Endothelial cell of hepatic sinusoid (primary cell): ENCODE measurements at regions not wholly inside any gene's neighbourhood (a gene's known extent, or its start where the extent isn't known, plus 50 kb on each side); places are given as distances from the start of the nearest gene placed in this dataset.

Experiments used
- in situ Hi-C: cut with HindIII; loops from 2 replicates; pipeline ENCODE4 v1.10.0; 2017; ENCODE audit warnings: low sequenced_read_pairs

DNA sequence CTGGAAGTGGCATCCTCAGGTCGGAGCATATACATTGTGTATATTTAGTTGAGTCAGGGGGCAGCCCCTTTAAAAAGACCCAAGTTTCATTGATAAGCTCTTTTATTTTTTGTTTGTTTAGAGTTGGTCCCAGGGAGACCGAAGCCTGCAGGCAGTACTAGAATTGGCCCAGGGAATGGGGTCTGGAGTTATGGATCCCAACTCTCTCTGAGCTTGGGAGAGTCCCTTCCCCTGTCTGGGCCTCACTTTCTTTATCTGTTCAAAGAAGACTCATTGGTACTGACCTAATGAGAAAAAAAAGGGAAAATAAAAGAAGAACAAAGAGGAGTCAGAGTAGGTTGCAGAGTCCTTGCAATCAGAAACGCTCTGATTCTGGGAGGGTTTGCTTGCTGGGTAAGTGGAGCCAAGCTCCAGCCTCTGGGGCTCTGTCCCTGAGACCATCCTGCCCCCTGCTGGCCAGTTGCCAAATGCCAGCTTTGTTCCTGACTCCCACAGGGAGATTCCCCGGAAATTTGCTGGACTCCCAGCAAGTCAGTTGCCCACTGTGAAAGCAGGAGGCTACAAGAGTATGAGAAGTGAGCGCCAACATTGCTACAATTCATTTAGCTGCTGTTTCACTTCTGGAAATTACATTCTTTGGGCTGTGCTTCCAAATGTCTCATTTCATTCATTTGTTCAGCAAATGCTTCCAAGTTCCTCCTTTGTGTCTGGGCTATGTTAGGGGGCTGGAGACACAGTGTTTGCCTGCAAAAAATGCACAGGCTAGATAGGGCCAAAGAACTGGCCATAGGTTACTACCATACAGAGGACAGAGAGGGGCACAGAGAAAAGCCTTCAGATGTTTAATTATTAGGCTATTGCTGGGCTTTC is 156.2 kb downstream of the MELK start:
- in situ Hi-C loops = no loop called here

GRCh38 chr9:36729906-36730305 is 157.2 kb downstream of the MELK start:
- in situ Hi-C loops = no loop called here

- in situ Hi-C loops = no loop called here
These were observed 157.7 kb downstream of the MELK start for GRCh38 chr9:36730414-36730813.

DNA sequence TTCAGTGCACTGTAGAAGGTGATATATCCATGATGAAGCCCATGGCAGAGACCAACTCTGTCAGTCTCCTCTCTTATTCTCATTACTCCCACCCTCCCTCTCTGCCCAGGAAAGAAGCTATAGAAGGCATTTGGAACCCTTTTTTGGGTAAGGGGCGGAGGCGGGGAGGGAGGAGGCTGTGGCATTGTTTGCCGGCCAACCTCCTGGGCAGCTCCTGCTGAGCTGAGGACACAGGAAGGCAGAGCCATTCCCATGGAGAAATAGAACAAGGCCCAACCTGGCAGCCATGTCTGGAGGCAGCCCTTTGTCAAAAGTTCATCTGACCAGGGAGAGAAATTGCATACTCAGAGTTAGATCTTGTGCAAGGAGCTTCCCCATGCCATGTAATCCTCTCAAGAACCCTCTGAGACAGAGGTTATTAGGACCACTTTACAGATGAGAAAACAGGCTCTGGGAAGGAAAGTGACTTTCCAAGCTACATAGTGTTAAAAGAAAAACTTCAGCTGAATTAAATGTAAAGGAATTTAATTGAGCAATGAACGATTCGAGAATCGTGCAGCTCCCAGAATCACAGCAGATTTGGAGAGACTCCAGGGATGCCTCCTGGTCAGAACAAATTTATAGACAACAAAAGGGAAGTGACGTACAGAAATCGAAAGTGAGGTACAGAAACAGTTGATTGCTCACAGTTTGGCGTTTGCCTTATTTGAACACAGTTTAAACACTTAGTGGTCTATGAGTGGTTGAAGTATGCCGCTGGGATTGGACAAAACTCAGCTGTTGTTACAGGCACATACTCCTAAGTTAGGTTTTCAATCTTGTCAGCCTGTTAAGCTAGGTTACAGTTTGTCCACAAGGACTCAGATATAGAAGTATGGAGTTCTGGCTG is 158.6 kb downstream of the MELK start:
- in situ Hi-C loops = no loop called here

DNA sequence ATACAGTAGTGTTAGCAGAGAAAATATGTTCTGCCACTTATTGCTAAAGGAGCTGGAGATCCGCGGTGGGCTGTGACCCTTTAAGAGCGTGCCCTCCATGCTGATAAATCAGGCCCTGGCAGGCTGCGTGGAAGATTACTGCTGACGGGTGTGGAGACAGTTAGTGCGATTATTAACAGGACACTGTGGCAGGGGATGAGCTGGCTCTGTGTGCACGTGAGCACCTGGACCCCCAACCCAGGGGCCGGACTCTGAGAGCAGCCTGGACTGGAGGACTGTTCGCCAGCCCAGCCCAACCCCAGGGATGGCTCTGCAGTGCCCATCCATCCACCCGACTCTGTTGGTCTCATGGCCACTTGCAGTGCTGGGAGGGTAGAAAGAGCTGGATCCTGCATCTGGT is 162.0 kb downstream of the MELK start:
- in situ Hi-C loops = loop anchor here (5.0 kb wide), 1 partner anchor 83 kb away; no protein-coding TSS in a partner anchor

DNA sequence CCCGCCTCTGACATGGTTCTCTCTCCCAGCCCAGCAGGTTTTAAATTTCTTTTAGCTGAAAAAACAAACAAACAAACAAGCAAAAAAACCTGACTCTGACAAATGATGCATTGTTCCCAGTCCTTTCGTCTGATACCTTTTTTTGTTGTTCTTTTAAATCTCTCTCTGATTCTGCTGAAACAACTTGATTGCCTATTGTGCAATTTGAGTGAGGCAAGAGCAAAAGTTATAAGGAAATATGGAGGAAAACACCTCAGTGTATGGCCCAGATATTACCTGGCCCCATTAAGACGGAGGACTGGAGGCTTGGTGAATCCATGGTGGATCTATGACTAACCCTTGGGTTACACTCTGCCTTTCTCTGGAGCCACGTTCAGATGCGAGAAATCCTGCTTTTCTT is 164.0 kb downstream of the MELK start:
- in situ Hi-C loops = loop anchor here (5.0 kb wide), 1 partner anchor 81 kb away; no protein-coding TSS in a partner anchor

DNA sequence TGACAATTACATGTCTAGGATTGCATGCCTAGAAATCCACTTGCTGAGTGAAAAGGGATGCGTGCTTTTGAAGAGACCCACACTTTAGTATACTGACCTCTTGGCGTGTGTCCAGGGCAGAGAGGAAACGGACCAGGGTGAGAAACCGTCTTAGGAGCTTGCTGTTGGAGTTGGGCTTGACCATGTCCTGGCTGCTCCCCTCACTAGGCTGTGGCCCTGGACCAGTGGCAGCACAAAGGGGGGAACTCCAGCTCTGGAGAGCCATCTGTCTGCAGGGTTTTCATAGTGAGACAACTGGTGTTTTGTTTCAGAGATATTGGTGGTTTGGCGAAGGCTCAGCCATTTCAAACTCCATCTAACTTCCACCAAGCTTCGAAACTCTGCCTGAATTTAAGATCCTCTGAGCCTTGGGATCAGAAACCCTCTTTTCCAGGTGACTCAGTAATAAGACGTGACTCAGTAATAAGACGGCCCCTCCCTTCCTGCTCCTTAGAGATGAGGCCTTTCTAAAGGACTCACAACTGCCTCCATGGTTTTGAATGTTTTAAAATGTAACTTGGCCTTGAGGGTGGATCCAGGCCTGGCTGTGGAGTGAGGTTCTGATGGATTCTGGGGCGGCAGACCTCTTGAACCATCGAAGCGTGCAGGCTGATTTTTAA is 165.8 kb downstream of the MELK start:
- in situ Hi-C loops = loop anchor here (5.0 kb wide), 1 partner anchor 79 kb away; no protein-coding TSS in a partner anchor

GRCh38 chr9:36739373-36740116 is 166.8 kb downstream of the MELK start:
- in situ Hi-C loops = loop anchor here (5.0 kb wide), 1 partner anchor 78 kb away; no protein-coding TSS in a partner anchor

- in situ Hi-C loops = no loop called here
These were observed 169.6 kb downstream of the MELK start for GRCh38 chr9:36742264-36742663.

- in situ Hi-C loops = no loop called here
These were observed 172.0 kb downstream of the MELK start for GRCh38 chr9:36744678-36745077.

DNA sequence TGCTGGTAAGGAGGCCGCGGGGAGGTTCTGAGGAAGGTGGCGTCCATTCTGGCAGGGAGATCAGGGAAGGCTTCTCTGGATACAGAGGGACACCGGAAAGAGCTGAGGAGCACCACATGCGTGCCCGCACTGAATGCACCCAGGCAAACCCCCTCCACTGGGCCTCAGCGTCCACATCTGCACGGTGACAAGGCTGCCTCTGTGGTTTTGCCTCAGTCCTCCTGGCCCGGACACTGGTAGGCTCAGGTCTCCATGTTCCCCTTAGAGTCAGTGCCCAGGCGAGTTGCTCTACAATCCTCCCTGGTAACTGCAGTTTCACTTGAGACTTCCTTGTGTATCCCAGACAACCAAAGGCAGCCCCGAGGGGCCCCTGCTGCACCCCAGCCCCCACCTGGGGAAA is 173.3 kb downstream of the MELK start:
- in situ Hi-C loops = no loop called here

- in situ Hi-C loops = no loop called here
These were observed 173.7 kb downstream of the MELK start for GRCh38 chr9:36746415-36746814.

DNA sequence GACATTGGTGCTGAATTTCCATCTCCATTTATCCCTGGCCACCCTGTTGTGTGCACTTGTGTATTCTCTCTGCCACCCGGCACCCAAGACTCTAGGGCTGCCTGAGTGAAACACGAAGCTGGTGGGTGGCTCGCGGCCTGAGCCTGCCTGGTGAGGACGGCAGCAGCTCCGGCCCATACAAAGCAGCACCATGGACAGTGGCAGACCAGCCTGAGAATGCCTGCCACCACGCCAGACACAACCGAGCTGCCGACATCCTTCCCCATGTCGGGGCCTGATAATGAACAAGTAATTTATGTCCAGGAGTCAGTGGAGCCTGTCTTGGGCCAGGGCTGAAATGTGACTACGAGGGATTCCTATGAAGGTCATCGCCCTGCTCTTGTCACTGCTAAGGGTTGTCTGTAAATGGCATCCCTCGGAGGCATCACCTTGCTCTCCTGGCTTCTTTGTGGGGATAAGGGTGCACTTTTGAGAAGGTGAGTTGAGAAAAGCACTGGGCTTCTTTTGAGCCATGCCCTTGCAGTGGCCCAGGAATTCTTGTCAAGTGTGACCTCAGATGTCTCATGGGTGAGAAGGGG is 175.7 kb downstream of the MELK start:
- in situ Hi-C loops = no loop called here

DNA sequence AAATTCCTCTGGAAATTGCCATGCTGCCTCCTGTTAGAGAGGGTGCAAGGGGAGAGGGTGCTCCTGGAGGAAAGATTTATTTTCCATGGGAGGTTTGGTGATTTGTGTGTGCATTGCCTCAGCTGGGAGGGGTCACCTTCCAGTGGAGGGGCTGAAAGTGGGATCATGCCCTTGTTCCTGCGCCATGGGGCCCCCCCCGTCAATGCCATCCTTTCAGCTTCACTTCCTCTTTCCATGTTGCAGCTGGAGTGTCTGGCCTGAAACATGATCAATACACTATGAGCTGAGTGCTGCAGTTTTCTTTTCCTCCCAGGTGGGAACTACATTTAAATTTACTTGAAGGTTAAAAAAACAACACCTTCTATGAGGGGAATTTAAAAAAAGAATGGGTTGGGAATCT is 176.8 kb downstream of the MELK start:
- in situ Hi-C loops = no loop called here

GRCh38 chr9:36750630-36751029 is 177.9 kb downstream of the MELK start:
- in situ Hi-C loops = no loop called here

DNA sequence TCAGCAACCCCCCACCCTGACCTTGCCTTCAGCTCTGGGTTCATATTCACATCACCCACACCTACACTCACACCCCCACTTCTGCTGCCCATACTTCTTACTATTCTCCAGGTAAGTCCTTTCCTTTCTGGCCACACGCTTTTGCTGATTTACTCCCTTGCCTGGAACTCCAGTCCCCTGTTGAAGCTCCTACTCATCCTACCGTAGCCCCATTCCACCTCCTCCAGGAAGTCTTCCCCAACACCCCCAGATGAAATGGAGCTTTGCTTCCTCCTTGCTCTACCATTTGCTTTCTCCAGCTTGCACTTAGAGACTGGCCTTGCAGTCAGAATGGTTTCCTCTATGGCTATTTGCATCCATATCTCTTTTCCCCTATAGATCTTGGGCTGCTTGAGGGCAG is 182.3 kb downstream of the MELK start:
- in situ Hi-C loops = no loop called here

GRCh38 chr9:36759141-36759540 is 186.4 kb downstream of the MELK start:
- in situ Hi-C loops = no loop called here

GRCh38 chr9:36759976-36760375 is 187.3 kb downstream of the MELK start:
- in situ Hi-C loops = no loop called here

GRCh38 chr9:36760667-36761420 is 188.1 kb downstream of the MELK start:
- in situ Hi-C loops = no loop called here
